ENCODE measurements at regions not wholly inside any gene's neighbourhood (a gene's known extent, or its start where the extent isn't known, plus 50 kb on each side); places are given as distances from the start of the nearest gene placed in this dataset.

DNA sequence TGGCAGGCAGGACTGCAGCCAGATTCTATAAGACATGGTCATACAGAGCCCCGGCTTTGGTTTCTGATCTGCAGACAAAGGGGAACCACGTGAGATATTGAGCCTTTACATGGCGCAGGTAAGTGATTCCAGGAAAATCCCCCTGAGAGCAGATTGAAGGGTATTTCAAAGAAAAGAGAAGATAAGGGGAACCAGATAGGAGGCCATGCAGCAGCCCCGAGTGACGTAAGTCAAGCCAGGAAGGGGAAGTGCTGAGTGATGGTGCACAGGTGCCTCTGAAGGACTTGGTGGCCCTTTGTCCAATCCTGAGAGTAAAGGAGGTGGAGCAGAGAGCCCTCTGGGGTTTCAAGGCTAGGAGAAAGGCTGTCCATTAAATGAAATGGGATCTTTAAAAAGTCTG is 329.0 kb downstream of the ACTR3B start:
- TF ChIP-seq CTCF (IDR thresholded peaks at IDR 0.05 in 8 of 11, conservative IDR thresholded peaks at IDR 0.05 in 3 of 11) (no peak), POLR2A (IDR thresholded peaks at IDR 0.05) (no peak)

All from spleen (tissue), 7 donors.